IMR-90 (cell line): ENCODE measurements at regions not wholly inside any gene's neighbourhood (a gene's known extent, or its start where the extent isn't known, plus 50 kb on each side); places are given as distances from the start of the nearest gene placed in this dataset.

ENCODE experiments used
- ATAC-seq: fragments of 200-7000 bp; cut with Tn5 transposase; 2 replicates; pipeline ENCODE4 v1.9.1; 2020; ENCODE audit warnings: low read depth, mild to moderate bottlenecking, moderate library complexity
- BruUV-seq: library from RNA; stranded (reverse); fragments of 400-500 nt; replicated peaks from 2 replicates; lab custom pipeline; 2021; lab: Mats Ljungman, UMichigan
- CTCF ChIA-PET: fragments of 300-600 bp; formaldehyde crosslinking; extraction: SDS; loops from one replicate; lab custom pipeline; 2021; ENCODE audit warnings: antibody characterized with exemption; lab: Yijun Ruan, JAX
- POLR2A ChIA-PET: fragments of 300-600 bp; sonication (Branson Sonifier 250); formaldehyde crosslinking; loops from one replicate; lab custom pipeline; 2022; ENCODE audit warnings: antibody characterized with exemption; ENCODE audit not compliant: unreplicated experiment; lab: Charles Lee
- DNase-seq: peaks from one replicate; pipeline ENCODE4 v3.0.0; 2013
- H2AFZ ChIP-seq: replicated peaks from 2 replicates; pipeline ENCODE3; 2013; ENCODE audit warnings: low read length, mild to moderate bottlenecking; ENCODE audit not compliant: poor library complexity
- H2AK5ac ChIP-seq: 2 replicates; pipeline ENCODE4 v1.6.1; 2013; ENCODE audit warnings: low read depth, low read length, inconsistent platforms
- H2AK9ac ChIP-seq: replicated peaks from 2 replicates; pipeline ENCODE3; 2013; ENCODE audit warnings: mild to moderate bottlenecking, low read depth, low read length, moderate library complexity; ENCODE audit not compliant: poor library complexity
- H2BK120ac ChIP-seq: 2 replicates; pipeline ENCODE4 v1.6.1; 2013; ENCODE audit warnings: low read depth, low read length, inconsistent platforms
- H2BK15ac ChIP-seq: 3 replicates; pipeline ENCODE4 v1.6.1; 2013; ENCODE audit warnings: low read depth, low read length, inconsistent platforms
- H2BK20ac ChIP-seq: 2 replicates; pipeline ENCODE4 v1.6.1; 2013; ENCODE audit warnings: low read depth, mild to moderate bottlenecking, inconsistent platforms, low read length, moderate library complexity
- H2BK5ac ChIP-seq: 2 replicates; pipeline ENCODE4 v1.6.1; 2013; ENCODE audit warnings: mild to moderate bottlenecking, low read depth, low read length, inconsistent platforms; ENCODE audit not compliant: poor library complexity, severe bottlenecking
- H3K14ac ChIP-seq: replicated peaks from 2 replicates; pipeline ENCODE4 v1.6.1; 2013; ENCODE audit warnings: low read depth, low read length, inconsistent platforms
- H3K18ac ChIP-seq: 2 replicates; pipeline ENCODE4 v1.6.1; 2013; ENCODE audit warnings: low read depth, low read length, control low read depth
- H3K23ac ChIP-seq: 2 replicates; pipeline ENCODE4 v1.6.1; 2013; ENCODE audit warnings: low read depth, low read length, inconsistent platforms
- H3K27ac ChIP-seq: 2 replicates; pipeline ENCODE4 v1.5.1; 2013; ENCODE audit warnings: mild to moderate bottlenecking, control low read depth, low read length; ENCODE audit not compliant: insufficient read depth
- H3K27me3 ChIP-seq: 2 replicates; pipeline ENCODE4 v1.6.1; 2013; ENCODE audit warnings: low read length; ENCODE audit not compliant: control insufficient read depth, insufficient read depth
- H3K36me3 ChIP-seq: 2 replicates; pipeline ENCODE4 v1.6.1; 2013; ENCODE audit warnings: low read length, mixed read lengths; ENCODE audit not compliant: control insufficient read depth, insufficient read depth
- H3K4ac ChIP-seq: 2 replicates; pipeline ENCODE4 v1.6.1; 2013; ENCODE audit warnings: low read depth, low read length, inconsistent platforms
- H3K4me1 ChIP-seq: 2 replicates; pipeline ENCODE4 v1.6.1; 2013; ENCODE audit warnings: low read length, mixed read lengths; ENCODE audit not compliant: control insufficient read depth, insufficient read depth
- H3K4me2 ChIP-seq: 2 replicates; pipeline ENCODE4 v1.6.1; 2013; ENCODE audit warnings: low read depth, mild to moderate bottlenecking, control low read depth, low read length, moderate library complexity
- H3K4me3 ChIP-seq: 2 replicates; pipeline ENCODE4 v1.5.1; 2013; ENCODE audit warnings: low read depth, mild to moderate bottlenecking, control low read depth, low read length, moderate library complexity; ENCODE audit not compliant: insufficient read depth
- H3K56ac ChIP-seq: 2 replicates; pipeline ENCODE4 v1.6.1; 2013; ENCODE audit warnings: low read length, inconsistent platforms; ENCODE audit not compliant: insufficient read depth; ENCODE audit errors: extremely low read depth
- H3K79me1 ChIP-seq, 2 experiments: 2 replicates each; pipeline ENCODE4 v1.6.1; 2013; ENCODE audit warnings: low read length in 2 of 2, inconsistent platforms in 1 of 2, low read depth in 1 of 2
- H3K9ac ChIP-seq: 2 replicates; pipeline ENCODE4 v1.6.1; 2013; ENCODE audit warnings: low read depth, low read length, control low read depth
- H3K9me1 ChIP-seq: 2 replicates; pipeline ENCODE4 v1.6.1; 2013; ENCODE audit warnings: low read length, inconsistent platforms; ENCODE audit not compliant: insufficient read depth
- H3K9me3 ChIP-seq: 2 replicates; pipeline ENCODE4 v1.6.1; 2013; ENCODE audit warnings: low read length; ENCODE audit not compliant: control insufficient read depth, insufficient read depth
- H4K20me1 ChIP-seq: 2 replicates; pipeline ENCODE4 v1.6.1; 2013; ENCODE audit warnings: low read length, inconsistent platforms; ENCODE audit not compliant: insufficient read depth
- H4K5ac ChIP-seq: 2 replicates; pipeline ENCODE4 v1.6.1; 2013; ENCODE audit warnings: mild to moderate bottlenecking, low read depth, low read length, control low read depth
- H4K8ac ChIP-seq, 2 experiments: 2 replicates each; pipeline ENCODE4 v1.6.1; 2013; ENCODE audit warnings: low read depth in 2 of 2, low read length in 2 of 2, control low read depth in 1 of 2, inconsistent platforms in 1 of 2
- H4K91ac ChIP-seq: 2 replicates; pipeline ENCODE4 v1.6.1; 2013; ENCODE audit warnings: low read depth, low read length, inconsistent platforms; ENCODE audit not compliant: insufficient read depth
- CEBPB ChIP-seq: IDR thresholded peaks from 2 replicates; pipeline ENCODE4 v1.6.1; 2012; ENCODE audit warnings: low read depth, low read length, improper control_type of control experiment
- CHD1 ChIP-seq: IDR thresholded peaks from 2 replicates; pipeline ENCODE4 v1.6.1; 2012; ENCODE audit warnings: low read depth, low read length, improper control_type of control experiment
- MAZ ChIP-seq: IDR thresholded peaks from 2 replicates; pipeline ENCODE4 v1.6.1; 2012; ENCODE audit warnings: low read depth, mild to moderate bottlenecking, low read length, improper control_type of control experiment, moderate library complexity, borderline replicate concordance
- MXI1 ChIP-seq: IDR thresholded peaks from 2 replicates; pipeline ENCODE4 v1.6.1; 2012; ENCODE audit warnings: low read depth, mild to moderate bottlenecking, low read length, moderate library complexity, borderline replicate concordance
- NFE2L2 ChIP-seq: fragments of 150-350 bp; IDR thresholded peaks from 2 replicates; pipeline ENCODE4 v1.6.1; 2016; ENCODE audit warnings: low read depth, mild to moderate bottlenecking, low read length
- POLR2A ChIP-seq: IDR thresholded peaks from 2 replicates; pipeline ENCODE4 v1.6.1; 2012; ENCODE audit warnings: mild to moderate bottlenecking, low read depth, low read length
- RAD21 ChIP-seq: IDR thresholded peaks from 2 replicates; pipeline ENCODE4 v1.6.1; 2012; ENCODE audit warnings: low read length, improper control_type of control experiment
- RCOR1 ChIP-seq: IDR thresholded peaks from 2 replicates; pipeline ENCODE4 v1.6.1; 2012; ENCODE audit warnings: mild to moderate bottlenecking, low read length, improper control_type of control experiment; ENCODE audit not compliant: insufficient replicate concordance
- WGBS, 2 experiments: methylation state at CpG; one replicate each; pipeline versions ENCODE4 v1.1.5 to v1.1.7; 2013; ENCODE audit warnings: missing lambda C conversion rate in 2 of 2; ENCODE audit not compliant: insufficient read length in 1 of 2; ENCODE audit errors: extremely low coverage in 2 of 2; 5-methylcytosine and 5-hydroxymethylcytosine counted together
- dilution Hi-C: fragments of 300-500 bp; cut with HindIII; formaldehyde crosslinking; loops from one replicate; pipeline ENCODE4 v1.14.3; 2018; ENCODE audit warnings: low sequenced_read_pairs; ENCODE audit not compliant: unreplicated experiment
- in situ Hi-C: fragments of 300-500 bp; cut with MboI; formaldehyde crosslinking; loops from 3 replicates; pipeline ENCODE4 v1.14.3; 2019; ENCODE audit warnings: low sequenced_read_pairs, inconsistent platforms, mixed read lengths
- intact Hi-C: fragments of 100-400 bp; cut with micrococcal nuclease; formaldehyde crosslinking; loops from 2 replicates; pipeline ENCODE4 v1.10.0; 2022

DNA sequence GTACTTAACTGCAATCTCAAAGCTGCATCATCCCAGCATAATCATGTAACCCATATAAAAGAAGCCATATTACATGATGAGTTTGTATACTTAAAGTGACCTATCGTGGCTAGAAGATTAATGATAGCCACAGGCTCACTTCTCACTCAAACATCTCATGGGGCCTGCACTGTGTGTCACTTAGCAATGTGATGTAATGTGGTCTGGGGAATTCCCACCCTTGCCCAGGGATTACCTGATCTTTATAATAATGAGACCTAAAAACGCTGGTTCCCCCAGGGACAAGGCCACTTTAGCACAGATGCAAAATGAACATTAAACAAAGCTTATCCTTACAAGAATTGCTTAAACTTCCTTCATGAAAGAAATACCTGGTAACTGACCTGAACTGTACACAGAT lies 427.1 kb upstream of the CNTNAP5 start:
- Histone ChIP-seq H3K4me2 (no peak overlapping the region), H4K8ac (no peak overlapping the region), H3K18ac (no peak overlapping the region), H4K91ac (no peak overlapping the region), H4K20me1 (no peaks in the 10 kb centered on the region), H2BK5ac (no peak overlapping the region), H3K56ac (no peak overlapping the region), H3K4ac (no peak overlapping the region), H3K4me3 (no peak overlapping the region), H3K79me1 (no peaks in the 10 kb centered on the region), H3K27ac (no peak overlapping the region), H3K9me3 (peaks cover 15% of the 10 kb centered on the region; the same call in 1 of the 2 replicates), H2AK9ac (no peak overlapping the region), H2BK20ac (no peak overlapping the region), H3K23ac (no peak overlapping the region), H2AFZ (no peak overlapping the region), H3K9ac (no peak overlapping the region), H2BK120ac (no peak overlapping the region), H4K5ac (no peak overlapping the region), H3K14ac (no peak overlapping the region), H3K4me1 (no peaks in the 10 kb centered on the region), H3K36me3 (no peaks in the 10 kb centered on the region), H3K27me3 (no peaks in the 10 kb centered on the region), H3K9me1 (no peaks in the 10 kb centered on the region), H2BK15ac (no peak overlapping the region), H2AK5ac (no peak overlapping the region)
- CTCF ChIA-PET: no interaction called here
- no TSS peak for BruUV-seq
- DNase-seq (no peak), ATAC-seq (no peak)
- WGBS, 2 experiments: no CpG with 5 or more reads among the region's 2 CpGs
- in situ Hi-C loops: no loop called here
- intact Hi-C loops: no loop called here
- POLR2A ChIA-PET: no interaction called here
- dilution Hi-C loops: no loop called here
- TF ChIP-seq RAD21 (no peak), MXI1 (no peak), NFE2L2 (no peak), CHD1 (no peak), RCOR1 (no peak), CEBPB (no peak), POLR2A (no peak), MAZ (no peak)
